Globus pallidus (tissue), 1 donor: ENCODE measurements at regions not wholly inside any gene's neighbourhood (a gene's known extent, or its start where the extent isn't known, plus 50 kb on each side); places are given as distances from the start of the nearest gene placed in this dataset.
"Not testable (repeated sequence)": the region's sequence is repeated elsewhere in the genome, so short reads cannot be mapped to it uniquely, and the experiment has no call there.

Source experiments
- DNase-seq: peaks from one replicate; pipeline ENCODE4 v3.0.0-alpha.2; 2015; ENCODE audit warnings: low spot score

DNA sequence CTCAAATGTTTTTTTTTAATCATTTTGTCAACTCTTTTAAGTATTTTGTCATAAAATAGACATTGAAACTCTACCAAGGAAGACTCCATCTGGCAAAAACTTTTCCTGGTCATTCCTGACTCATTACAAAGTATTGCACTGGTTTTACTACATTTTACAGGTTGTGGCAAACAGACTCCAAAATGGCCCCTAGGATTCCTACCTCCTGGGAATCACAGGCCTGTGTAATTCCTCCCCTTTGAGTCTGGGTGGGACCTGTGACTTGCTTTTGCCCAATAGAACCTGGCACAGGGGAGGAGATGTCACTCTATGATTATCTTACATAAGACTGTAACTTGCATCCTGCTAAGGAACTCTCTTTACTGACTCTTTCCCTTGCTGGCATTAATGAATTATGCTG is 123.6 kb upstream of the KCNJ6 start:
- no peak for DNase-seq

- DNase-seq, result no peak
Observed at GRCh38 chr21:38041493-38041892, 125.2 kb upstream of the KCNJ6 start.

GRCh38 chr21:38042246-38042645 is 126.0 kb upstream of the KCNJ6 start:
- DNase-seq, result no peak

DNA sequence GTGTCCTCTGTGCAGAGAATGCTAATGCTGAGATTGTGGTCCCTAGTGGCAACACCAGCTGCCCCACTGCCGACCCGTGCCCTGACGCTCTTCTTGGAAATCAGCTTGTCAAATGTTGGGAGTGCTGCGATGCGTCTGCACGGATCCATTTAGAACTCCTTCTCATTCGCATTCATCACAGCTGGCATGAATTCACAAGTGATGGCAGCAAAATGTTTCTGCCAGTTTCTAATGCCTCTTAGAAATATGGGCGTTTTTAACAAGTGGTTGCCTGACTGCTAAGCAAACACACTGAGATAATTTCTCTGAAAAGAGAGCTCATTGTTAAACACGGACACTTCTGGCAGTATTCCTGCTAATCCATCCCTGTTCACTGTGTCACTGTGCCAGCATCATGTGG is 131.9 kb upstream of the KCNJ6 start:
- peak; percentile 36 for DNase-seq

- no peak for DNase-seq
Observed at GRCh38 chr21:38054334-38054733, 138.1 kb upstream of the KCNJ6 start.

- DNase-seq, result no peak
Observed at GRCh38 chr21:38056481-38056880, 140.2 kb upstream of the KCNJ6 start.

- no peak for DNase-seq
Observed at GRCh38 chr21:38057626-38058025, 141.4 kb upstream of the KCNJ6 start.

GRCh38 chr21:38060533-38060932 is 144.3 kb upstream of the KCNJ6 start:
- no peak for DNase-seq

DNA sequence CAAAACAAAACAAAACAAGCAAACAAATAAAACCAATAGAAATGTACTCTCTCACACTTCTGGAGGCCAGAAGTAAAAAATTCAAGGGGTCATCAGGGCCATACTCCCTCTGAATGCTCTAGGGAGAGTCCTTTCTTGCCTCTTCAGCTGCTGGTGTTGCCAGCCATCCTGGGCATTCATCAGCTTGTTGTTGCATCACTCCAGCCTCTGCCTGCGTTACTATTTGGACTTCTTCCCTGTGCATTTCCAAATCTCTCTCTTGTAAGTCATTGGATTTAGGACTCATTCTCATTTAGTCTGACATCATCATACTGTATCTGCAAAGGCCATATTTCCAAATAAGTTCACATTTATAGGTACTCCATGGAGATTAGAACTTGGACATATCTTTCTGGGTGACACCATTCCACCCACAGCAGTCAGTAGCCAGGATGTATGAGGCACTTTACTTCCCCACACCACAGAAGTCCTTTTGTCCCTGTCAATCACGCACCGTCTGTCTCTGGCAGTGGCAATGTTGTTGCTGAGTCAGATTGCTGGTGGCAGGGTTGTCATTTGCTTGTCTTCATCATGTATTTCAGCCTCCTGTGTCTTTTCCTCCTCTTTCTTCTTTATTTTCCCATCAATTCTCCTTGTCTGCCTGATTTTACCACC is 151.0 kb upstream of the KCNJ6 start:
- no peak for DNase-seq

DNA sequence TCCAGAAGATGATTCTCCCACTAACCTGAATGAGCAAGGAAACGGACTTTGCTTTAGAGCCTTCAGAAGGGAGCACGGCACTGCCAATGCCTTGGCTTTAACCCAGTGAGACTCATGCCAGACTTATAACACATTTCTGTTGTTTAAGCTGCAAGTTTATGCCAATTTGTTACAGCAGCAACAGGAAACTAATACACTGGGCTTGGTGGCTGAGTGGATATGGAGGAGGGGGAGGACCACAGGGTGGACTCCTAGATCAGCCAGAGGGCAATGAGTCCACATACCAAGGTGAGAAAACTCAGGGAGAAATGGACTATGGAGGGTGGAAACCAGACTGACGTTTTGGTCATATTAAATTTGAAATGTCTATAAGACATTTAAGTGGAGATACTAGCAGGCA is 156.2 kb upstream of the KCNJ6 start:
- no peak for DNase-seq

- DNase-seq, result no peak
Observed at GRCh38 chr21:38075833-38076587, 159.8 kb upstream of the KCNJ6 start.

- no peak for DNase-seq
Observed at GRCh38 chr21:38077569-38077968, 161.3 kb upstream of the KCNJ6 start.

GRCh38 chr21:38080888-38081287 is 164.6 kb upstream of the KCNJ6 start:
- DNase-seq, result no peak

DNA sequence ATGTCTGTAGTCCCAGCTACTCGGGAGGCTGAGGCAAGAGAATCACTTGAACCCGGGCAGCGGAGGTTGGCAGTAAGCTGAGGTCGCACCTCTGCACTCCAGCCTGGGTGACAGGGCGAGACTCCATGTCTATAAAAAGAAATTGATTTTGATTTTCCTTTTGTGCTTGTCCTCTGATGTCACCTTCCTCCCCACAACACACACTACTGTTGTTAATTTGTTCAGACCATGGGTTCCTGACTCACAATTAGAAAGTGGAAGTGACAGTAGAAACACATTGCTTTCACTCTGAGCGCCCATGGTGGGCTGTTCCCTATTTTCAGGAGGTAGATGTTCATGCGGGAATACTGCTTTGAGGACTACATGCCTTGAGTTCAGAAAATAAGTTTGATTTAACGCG is 165.5 kb upstream of the KCNJ6 start:
- no peak for DNase-seq

DNA sequence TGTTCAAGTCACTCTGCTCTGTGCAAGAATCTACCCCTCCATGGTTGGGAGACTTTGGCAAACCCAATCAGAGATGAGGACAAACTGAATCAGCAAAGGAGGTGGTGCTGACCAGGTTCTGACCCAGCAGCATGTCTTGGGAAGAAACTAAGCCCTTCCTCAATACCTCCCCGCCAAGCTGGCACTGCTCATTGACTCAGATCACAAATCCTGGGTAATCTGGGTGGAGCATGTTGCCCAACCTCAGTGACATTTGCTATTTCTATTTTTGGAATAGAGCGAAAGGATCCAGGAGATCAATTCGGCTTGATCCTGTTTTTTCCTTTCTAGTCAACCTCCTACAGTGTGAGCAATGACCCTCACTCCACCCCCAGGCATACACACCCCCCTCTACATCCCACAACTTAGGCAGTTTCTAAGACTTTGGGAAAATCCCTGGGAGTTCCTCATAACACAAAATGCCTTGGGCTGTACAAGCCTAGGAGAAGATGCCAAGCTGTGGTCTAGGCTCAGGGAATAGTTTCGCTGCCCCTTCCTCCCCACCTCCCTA is 166.8 kb upstream of the KCNJ6 start:
- DNase-seq, result no peak

DNA sequence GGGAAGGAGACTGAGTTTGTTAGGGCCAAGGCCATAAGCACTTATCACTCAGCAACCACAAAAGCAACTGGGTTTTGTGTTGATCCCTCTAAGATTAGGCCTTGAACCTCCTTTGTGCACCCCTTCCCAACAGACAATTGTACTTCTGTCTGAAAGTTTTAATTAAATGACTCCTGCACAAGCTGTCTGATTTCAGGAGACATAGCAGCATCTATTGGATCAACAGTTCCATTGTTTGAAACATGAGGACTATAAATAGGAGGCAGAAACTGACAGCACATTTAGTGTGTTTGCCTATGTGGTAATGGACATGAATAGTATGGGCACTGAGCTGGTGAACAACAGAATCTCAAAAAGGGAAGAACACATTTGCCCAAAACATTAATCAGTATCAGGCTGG is 167.3 kb upstream of the KCNJ6 start:
- no peak for DNase-seq

- DNase-seq, result no peak
Observed at GRCh38 chr21:38086580-38086979, 170.2 kb upstream of the KCNJ15 start.

DNA sequence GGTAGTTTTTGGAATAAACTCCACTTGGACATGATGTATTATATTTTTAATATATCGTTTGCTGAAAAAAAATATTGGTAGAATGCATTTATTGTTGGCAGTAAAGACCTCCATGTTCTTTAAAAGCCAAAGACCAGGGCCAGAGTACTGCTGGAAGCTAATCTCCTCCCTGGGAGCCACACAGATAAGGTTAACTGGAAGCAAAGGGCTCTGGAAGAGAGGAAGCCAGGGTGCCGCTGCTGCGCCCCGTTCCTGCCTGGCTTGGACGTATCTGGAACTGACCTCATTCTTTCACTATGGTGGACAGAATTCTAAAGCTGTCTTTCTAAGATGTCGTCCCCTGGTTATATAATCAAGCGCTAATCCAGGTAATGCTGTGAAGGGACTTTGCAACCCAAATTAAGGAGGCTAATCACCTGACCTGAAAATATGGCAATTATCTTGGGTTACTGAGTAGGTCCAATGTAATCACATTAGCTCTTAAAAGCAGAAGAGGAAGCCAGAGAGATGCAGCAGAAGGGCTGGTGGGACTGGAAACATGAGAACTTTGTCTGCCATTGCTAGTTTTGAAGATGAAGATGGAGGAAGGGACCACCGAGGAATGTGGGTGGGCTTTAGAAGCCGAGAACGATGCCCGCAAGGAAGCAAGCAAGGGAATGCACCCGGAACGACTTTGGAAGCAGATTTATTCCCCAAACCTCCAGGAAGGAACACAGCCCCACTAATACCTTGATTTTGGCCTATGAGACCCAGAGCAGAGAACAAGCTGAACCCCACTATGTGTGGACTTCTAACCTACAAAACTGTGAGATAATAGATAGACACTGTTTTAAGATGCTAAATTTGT is 167.7 kb upstream of the KCNJ15 start:
- no peak for DNase-seq

- DNase-seq, result no peak
Observed at GRCh38 chr21:38089763-38090046, 167.1 kb upstream of the KCNJ15 start.

DNA sequence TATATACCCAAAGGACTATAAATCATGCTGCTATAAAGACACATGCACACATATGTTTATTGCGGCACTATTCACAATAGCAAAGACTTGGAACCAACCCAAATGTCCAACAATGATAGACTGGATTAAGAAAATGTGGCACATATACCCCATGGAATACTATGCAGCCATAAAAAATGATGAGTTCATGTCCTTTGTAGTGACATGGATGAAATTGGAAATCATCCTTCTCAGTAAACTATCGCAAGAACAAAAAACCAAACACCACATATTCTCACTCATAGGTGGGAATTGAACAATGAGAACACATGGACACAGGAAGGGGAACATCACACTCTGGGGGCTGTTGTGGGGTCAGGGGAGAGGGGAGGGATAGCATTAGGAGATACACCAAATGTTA is 165.7 kb upstream of the KCNJ15 start:
- DNase-seq, result not testable (repeated sequence)

DNA sequence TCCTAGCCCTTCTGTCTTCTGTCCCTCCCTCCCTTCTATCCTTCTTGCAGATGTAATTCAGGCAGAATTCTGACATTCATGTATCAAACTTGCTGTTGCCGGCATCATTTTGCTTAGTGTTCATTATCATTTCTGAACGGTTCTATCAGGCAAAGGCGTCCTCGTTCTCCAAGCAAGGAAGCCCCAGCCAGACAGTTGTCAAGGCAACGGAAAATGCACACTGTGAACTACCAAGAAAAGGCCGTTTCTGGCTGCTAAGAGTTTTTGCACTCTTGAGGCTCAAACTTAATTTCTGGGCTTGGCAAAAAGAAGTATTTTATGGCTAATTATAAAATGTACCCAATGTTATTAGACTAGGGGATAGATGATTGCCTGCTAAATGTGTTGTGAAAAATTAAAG is 164.7 kb upstream of the KCNJ15 start:
- no peak for DNase-seq

GRCh38 chr21:38095220-38095619 is 161.6 kb upstream of the KCNJ15 start:
- DNase-seq, result no peak

- DNase-seq, result no peak
Observed at GRCh38 chr21:38097789-38098188, 159.0 kb upstream of the KCNJ15 start.
